Ascending aorta (tissue), 2 donors: ENCODE measurements at regions not wholly inside any gene's neighbourhood (a gene's known extent, or its start where the extent isn't known, plus 50 kb on each side); places are given as distances from the start of the nearest gene placed in this dataset.
"Not testable (repeated sequence)": the region's sequence is repeated elsewhere in the genome, so short reads cannot be mapped to it uniquely, and the experiment has no call there.

Experiments
- DNase-seq, 2 donors: peaks; one replicate each; pipeline ENCODE4 v3.0.0-alpha.2; 2019; ENCODE audit warnings: low spot score in 2 of 2
- H3K27ac ChIP-seq, 2 donors: fragments of 200-600 bp; sonication (generic); one replicate each; pipeline ENCODE4 v1.5.1; 2016 to 2017; ENCODE audit warnings: mild to moderate bottlenecking in 1 of 2
- H3K27me3 ChIP-seq: fragments of 200-600 bp; sonication (generic); one replicate; pipeline ENCODE4 v1.5.1; 2017
- H3K36me3 ChIP-seq, 2 donors: fragments of 200-600 bp; sonication (generic); one replicate each; pipeline ENCODE4 v1.5.1; 2016
- H3K4me1 ChIP-seq, 2 donors: fragments of 200-600 bp; sonication (generic); one replicate each; pipeline ENCODE4 v1.5.1; 2016 to 2017; ENCODE audit warnings: mild to moderate bottlenecking in 1 of 2
- H3K4me3 ChIP-seq, 2 donors: fragments of 200-600 bp; sonication (generic); one replicate each; pipeline ENCODE4 v1.5.1; 2016 to 2017; ENCODE audit warnings: mild to moderate bottlenecking in 1 of 2
- H3K9me3 ChIP-seq, 2 donors: fragments of 200-600 bp; sonication (generic); one replicate each; pipeline ENCODE4 v1.5.1; 2016
- intact Hi-C: fragments of 100-400 bp; cut with DNase I; formaldehyde crosslinking; loops from one replicate; pipeline ENCODE4 v1.15.1; 2023
- TF ChIP-seq, protein P1 (sequence below), 3 experiments: fragments of 200-600 bp in 2 of 3; fragments of 450-650 bp in 1 of 3; sonication (generic) in 2 of 3; IDR thresholded peaks; one replicate each; pipeline ENCODE4 v1.5.1; 2016 to 2019; ENCODE audit warnings: antibody characterized with exemption in 3 of 3, mild to moderate bottlenecking in 1 of 3, moderate library complexity in 1 of 3

DNA sequence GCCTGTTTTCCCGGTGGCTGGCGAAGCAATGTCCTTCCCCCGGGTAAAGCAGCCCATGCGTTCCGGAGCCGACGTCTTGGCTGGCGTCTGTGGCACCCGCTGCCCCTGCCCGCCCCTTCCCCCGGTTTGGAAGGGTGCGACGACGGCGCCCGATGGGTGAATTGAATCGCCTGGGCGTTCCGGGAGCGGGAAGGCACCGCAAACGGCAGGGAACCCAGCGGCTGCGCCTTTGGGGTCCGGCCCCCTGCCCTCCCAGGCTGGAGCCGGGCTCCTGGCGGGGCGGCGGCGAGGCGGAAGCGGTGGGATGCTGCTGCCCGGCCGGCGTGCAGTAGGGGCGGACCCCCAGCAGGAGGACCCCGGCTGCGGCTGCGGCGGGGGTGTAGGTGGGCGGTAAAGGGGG is 123.6 kb upstream of the RHOU start:
- DNase-seq, H3K27me3 ChIP-seq, H3K4me1 ChIP-seq, H3K27ac ChIP-seq, H3K36me3 ChIP-seq, H3K9me3 ChIP-seq, intact Hi-C loops, H3K4me3 ChIP-seq: not testable (repeated sequence)

DNA sequence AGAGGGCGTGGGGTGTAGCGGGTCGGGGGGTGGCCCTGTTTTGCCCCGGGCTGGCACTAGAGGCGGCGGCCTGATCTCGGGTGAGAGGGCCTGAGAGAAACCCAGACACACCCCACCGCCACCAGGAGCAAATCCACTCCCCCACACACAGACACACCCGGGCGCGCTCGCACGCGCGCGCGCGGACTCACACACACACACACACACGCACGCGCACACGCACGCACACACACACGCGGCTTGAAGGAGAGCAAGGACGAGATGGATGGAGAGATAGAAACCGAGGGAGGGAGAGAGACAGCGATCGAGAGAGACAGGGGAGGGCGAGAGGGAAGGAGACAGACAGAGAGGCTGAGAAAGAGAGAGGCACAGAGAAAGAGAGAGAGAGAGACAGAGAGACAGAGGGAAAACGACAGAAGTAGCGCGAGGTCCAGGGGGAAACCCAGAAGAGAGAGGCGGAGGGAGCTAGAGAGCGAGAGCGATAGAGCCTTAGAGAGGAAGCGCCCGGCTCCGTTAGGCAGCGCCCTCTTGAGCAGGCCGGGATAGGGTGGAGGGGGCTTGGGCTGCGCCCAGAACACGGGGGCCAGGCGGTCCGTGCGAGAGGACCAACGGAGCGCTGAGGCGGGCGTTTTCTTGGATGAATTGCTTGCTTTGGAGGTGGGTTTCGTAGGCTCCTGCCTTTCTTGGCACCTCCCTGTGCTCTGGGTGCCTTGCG is 113.1 kb upstream of the RHOU start:
- H3K4me3 ChIP-seq, intact Hi-C loops, H3K36me3 ChIP-seq, H3K4me1 ChIP-seq, H3K27me3 ChIP-seq, H3K9me3 ChIP-seq, H3K27ac ChIP-seq: not testable (repeated sequence)
- DNase-seq = peak in 1 of 2 donors; percentile 79

DNA sequence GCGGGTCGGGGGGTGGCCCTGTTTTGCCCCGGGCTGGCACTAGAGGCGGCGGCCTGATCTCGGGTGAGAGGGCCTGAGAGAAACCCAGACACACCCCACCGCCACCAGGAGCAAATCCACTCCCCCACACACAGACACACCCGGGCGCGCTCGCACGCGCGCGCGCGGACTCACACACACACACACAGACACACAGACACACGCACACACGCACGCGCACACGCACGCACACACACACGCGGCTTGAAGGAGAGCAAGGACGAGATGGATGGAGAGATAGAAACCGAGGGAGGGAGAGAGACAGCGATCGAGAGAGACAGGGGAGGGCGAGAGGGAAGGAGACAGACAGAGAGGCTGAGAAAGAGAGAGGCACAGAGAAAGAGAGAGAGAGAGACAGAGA is 108.8 kb upstream of the RHOU start:
- intact Hi-C loops, H3K9me3 ChIP-seq, DNase-seq, H3K36me3 ChIP-seq, H3K27ac ChIP-seq, H3K27me3 ChIP-seq, H3K4me3 ChIP-seq, H3K4me1 ChIP-seq: not testable (repeated sequence)

DNA sequence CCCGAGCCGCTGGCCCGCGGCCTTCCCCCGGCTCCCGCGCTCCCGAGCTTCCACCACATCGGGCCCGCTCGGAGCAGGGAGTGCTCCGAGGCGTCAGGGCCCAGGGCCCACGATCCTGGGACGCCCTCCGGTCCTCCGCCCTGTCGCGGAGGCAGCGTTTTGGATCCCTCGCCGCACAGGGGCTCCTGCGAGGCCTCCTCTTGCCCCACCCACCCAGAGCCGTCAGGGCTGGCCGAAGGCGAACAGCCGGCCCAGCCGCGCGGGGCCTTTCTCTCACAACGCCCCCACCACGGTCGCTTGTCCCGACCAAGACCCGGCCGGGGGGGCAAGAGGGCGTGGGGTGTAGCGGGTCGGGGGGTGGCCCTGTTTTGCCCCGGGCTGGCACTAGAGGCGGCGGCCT is 102.4 kb upstream of the RHOU start:
- H3K27ac ChIP-seq = peak overlapping the region in 1 of 2 donors; percentile 48
- H3K4me3 ChIP-seq = peak overlapping the region in 1 of 2 donors; percentile 55
- DNase-seq, H3K4me1 ChIP-seq, H3K27me3 ChIP-seq, H3K9me3 ChIP-seq, H3K36me3 ChIP-seq, intact Hi-C loops: not testable (repeated sequence)

DNA sequence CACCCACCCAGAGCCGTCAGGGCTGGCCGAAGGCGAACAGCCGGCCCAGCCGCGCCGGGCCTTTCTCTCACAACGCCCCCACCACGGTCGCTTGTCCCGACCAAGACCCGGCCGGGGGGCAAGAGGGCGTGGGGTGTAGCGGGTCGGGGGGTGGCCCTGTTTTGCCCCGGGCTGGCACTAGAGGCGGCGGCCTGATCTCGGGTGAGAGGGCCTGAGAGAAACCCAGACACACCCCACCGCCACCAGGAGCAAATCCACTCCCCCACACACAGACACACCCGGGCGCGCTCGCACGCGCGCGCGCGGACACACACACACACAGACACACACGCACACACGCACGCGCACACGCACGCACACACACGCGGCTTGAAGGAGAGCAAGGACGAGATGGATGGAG is 100.0 kb upstream of the RHOU start:
- H3K4me1 ChIP-seq, H3K9me3 ChIP-seq, H3K27me3 ChIP-seq, intact Hi-C loops, H3K36me3 ChIP-seq: not testable (repeated sequence)
- Histone ChIP-seq H3K27ac (peak overlapping the region; percentile 41 to 50), H3K4me3 (peak overlapping the region; percentile 35 to 58)
- DNase-seq = peak; percentile 39 to 83

DNA sequence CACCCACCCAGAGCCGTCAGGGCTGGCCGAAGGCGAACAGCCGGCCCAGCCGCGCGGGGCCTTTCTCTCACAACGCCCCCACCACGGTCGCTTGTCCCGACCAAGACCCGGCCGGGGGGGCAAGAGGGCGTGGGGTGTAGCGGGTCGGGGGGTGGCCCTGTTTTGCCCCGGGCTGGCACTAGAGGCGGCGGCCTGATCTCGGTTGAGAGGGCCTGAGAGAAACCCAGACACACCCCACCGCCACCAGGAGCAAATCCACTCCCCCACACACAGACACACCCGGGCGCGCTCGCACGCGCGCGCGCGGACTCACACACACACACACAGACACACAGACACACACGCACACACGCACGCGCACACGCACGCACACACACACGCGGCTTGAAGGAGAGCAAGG is 97.8 kb upstream of the RHOU start:
- DNase-seq = peak in 1 of 2 donors; percentile 85
- H3K27me3 ChIP-seq, H3K27ac ChIP-seq, intact Hi-C loops, H3K36me3 ChIP-seq, H3K9me3 ChIP-seq, H3K4me1 ChIP-seq: not testable (repeated sequence)
- H3K4me3 ChIP-seq = peak overlapping the region in 1 of 2 donors; percentile 63

DNA sequence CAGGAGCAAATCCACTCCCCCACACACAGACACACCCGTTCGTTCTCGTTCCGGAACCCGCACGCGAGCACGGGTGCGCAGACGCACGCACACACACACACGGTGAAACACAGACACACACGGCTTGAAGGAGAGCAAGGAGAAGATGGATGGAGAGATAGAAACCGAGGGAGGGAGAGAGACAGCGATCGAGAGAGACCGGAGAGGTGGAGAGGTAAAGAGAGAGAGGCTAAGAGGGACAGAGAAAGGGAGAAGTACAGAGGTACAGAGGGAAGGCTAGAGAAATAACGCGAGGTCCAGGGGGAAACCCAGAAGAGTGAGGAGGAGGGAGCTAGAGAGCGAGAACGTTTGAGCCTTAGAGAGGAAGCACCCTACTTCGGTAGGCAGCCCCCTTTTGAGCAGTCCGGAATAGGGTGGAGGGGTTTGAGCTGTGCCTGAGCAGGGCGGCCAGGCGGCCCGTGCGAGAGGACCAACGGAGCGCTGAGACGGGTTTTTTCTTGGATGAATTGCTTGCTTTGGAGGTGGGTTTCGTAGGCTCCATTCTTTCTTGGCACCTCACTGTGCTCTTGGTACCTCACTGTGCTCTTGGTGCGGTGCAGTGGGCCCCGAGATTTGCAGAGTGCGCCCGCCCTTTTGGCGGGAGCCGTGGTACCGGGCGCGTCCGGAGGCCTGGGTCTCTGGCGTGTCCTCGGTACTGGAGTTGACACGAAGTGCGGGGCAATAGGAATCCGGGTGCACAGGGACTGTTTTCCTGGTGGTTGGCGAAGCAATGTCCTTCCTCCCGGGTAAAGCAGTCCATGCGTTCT is 88.4 kb upstream of the RHOU start:
- peaks cover 3% of the 10 kb centered on the region for H3K27me3 ChIP-seq
- peak in 1 of 2 donors; percentile 75 for DNase-seq
- TF ChIP-seq, protein P1, sequence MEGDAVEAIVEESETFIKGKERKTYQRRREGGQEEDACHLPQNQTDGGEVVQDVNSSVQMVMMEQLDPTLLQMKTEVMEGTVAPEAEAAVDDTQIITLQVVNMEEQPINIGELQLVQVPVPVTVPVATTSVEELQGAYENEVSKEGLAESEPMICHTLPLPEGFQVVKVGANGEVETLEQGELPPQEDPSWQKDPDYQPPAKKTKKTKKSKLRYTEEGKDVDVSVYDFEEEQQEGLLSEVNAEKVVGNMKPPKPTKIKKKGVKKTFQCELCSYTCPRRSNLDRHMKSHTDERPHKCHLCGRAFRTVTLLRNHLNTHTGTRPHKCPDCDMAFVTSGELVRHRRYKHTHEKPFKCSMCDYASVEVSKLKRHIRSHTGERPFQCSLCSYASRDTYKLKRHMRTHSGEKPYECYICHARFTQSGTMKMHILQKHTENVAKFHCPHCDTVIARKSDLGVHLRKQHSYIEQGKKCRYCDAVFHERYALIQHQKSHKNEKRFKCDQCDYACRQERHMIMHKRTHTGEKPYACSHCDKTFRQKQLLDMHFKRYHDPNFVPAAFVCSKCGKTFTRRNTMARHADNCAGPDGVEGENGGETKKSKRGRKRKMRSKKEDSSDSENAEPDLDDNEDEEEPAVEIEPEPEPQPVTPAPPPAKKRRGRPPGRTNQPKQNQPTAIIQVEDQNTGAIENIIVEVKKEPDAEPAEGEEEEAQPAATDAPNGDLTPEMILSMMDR (IDR thresholded peaks at IDR 0.05) = no peak

DNA sequence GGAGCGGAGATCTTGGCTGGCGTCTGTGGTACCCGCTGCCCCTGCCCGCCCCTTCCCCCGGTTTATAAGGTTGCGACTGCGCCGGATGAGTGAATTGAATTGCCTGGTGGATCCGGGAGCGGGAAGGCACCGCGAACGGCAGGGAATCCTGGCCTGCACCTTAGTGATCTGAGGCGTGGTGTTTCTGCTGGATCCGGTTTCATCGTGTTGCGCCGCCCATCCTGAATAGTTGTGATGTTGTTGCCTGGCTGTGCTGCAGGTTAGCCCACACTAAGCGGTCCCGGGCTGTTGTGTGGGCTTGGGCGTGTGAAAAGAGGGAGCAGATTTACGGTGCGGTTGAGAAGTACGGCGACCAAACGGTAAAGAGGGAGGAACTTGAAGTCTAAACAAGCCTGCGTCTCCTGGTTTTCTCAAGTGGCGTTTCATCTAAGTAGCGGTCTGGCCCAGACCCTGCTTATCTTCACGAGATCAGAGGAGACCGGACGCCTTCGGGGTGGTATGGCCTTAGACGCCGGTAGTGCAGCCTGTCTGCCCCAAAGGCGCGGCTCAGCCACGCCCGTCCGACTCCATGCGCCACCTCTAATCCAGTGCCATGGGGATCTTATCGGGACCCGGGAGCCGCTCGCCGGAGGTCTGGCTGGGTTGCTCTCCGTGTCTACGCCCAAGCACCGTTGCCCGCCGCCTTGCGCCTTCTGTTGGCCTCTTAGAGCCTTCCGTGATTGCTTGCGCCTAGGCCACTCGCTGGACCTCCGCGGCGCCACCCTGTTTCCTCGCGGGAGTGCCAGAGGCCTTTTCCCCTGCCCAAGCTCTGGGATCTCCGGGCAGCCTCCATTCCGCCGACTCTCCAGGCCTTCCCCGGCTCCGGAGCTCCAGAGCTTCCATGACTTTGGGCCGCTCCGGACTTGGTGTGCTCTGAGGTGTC is 87.5 kb upstream of the RHOU start:
- Histone ChIP-seq H3K4me3 (peak overlapping the region; percentile 51 to 76), H3K27me3 (peaks cover 3% of the 10 kb centered on the region), H3K4me1 (peaks cover 4 to 16% of the 10 kb centered on the region in 2 donors), H3K27ac (peak overlapping the region; percentile 46 to 69), H3K9me3 (no peaks in the 10 kb centered on the region), H3K36me3 (no peaks in the 10 kb centered on the region)
- TF ChIP-seq, protein P1 (IDR thresholded peaks at IDR 0.05) = no peak
- intact Hi-C loops = no loop called here
- DNase-seq = peak in 1 of 2 donors; percentile 78

More for the DNA sequence above, 88.4 kb upstream of the RHOU start:
- intact Hi-C loops = no loop called here
- peaks cover 4 to 16% of the 10 kb centered on the region in 2 donors for H3K4me1 ChIP-seq
- peak overlapping the region; percentile 51 to 76 for H3K4me3 ChIP-seq
- peak overlapping the region; percentile 46 to 69 for H3K27ac ChIP-seq
- H3K9me3 ChIP-seq = no peaks in the 10 kb centered on the region
- no peaks in the 10 kb centered on the region for H3K36me3 ChIP-seq
